AG08396 (cell line): ENCODE measurements at regions not wholly inside any gene's neighbourhood (a gene's known extent, or its start where the extent isn't known, plus 50 kb on each side); places are given as distances from the start of the nearest gene placed in this dataset.

Experiments used
- DNase-seq: peaks from one replicate; pipeline ENCODE4 v3.0.0; 2012; ENCODE audit warnings: low spot score, mixed read lengths

DNA sequence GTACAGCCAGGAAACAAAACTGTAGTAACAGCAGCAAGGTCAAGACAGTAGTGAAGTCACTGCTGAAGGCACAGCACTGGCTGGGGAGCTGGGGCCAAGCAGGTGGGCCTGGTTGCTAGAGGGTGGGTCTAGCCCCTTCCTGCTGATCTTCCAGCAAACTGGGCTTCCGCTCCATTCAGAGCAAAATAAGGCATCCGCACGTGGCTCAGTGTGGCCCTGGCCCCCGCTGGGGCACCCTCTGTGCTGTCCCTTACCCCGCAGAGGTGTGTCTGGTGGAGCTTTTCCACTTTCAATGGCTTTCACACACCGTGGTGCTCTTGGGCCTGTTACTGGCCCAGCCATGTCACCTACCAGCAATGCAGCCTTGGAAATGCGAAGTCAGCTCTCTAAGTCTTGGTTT lies 162.4 kb upstream of the B3GAT1 start:
- no peak for DNase-seq

GRCh38 chr11:134573857-134574256 lies 161.8 kb upstream of the B3GAT1 start:
- no peak for DNase-seq

GRCh38 chr11:134572741-134573675 lies 161.0 kb upstream of the B3GAT1 start:
- no peak for DNase-seq

DNA sequence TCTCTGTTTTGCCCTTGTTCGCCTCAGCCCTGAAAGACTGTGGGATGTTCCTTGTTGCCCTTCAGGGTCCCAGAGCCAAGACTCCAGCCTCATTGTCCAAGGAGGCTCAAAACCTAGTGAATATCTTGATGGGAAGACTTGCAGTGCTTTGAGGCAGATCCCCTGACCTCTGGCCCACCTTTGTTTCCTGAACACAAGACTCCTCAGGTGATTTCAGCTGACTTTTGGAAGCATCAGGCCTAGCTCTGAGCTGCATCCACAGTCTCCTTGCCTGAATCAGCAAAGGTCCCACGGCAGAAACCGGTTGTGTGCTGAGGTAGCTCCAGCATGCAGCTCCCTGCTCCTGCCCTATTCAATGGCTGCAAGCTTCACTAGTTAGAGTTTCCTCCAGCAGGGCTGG lies 159.3 kb upstream of the B3GAT1 start:
- no peak for DNase-seq

DNA sequence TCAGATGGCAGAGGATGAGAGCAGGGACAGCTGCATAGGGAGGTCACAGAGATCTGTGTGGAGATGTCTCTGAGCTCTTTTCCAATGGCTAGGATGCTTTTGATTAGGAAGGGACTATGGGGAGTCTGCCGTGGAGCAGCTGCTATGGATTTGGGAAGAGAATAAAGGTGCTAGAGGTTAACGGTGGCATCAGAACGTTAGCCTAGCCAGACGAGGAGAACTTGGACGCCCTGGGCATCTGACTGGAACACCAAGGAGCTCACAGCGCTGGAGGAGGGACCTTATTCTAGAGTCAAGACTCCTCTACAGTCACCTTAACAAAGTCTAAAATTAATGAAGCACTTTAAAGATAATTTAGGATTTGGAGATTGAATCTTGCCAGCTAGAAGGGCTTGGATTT lies 157.2 kb upstream of the B3GAT1 start:
- DNase-seq, result no peak

- no peak for DNase-seq
These were observed 154.3 kb upstream of the B3GAT1 start for GRCh38 chr11:134566311-134566710.

- DNase-seq, result no peak
These were observed 153.4 kb upstream of the B3GAT1 start for GRCh38 chr11:134565343-134565891.

DNA sequence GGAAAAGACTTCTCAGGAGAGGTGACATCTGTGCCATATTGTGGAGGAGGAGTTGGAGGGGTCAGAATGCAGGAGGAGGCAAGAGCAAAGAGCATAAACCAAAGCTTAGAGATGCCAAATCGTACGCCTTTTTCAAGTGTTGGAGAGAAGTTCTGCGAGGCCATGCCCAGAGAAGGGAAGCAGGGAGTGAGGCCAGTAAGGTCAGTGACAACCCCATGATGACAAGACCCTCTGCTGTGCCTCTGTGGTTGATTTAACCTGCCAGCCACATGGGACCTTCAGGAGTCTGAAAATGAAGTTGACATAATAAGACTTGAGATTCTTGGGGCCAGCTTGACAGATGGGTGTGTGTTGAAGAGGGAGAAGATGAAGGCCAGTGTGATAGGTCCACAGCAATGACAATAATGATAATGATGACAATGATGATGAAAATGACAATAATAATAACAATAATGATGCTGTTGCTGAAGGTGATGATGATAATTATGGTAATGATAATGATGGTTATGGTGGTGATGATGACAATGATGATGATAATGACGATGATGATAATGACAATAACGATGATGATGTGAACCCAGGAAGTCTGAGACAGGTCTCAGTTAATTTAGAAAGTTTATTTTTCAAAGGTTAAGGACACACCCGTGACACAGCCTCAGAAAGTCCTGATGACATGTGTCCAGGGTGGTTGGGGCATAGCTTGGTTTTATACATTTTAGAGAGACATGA lies 152.6 kb upstream of the B3GAT1 start:
- no peak for DNase-seq

DNA sequence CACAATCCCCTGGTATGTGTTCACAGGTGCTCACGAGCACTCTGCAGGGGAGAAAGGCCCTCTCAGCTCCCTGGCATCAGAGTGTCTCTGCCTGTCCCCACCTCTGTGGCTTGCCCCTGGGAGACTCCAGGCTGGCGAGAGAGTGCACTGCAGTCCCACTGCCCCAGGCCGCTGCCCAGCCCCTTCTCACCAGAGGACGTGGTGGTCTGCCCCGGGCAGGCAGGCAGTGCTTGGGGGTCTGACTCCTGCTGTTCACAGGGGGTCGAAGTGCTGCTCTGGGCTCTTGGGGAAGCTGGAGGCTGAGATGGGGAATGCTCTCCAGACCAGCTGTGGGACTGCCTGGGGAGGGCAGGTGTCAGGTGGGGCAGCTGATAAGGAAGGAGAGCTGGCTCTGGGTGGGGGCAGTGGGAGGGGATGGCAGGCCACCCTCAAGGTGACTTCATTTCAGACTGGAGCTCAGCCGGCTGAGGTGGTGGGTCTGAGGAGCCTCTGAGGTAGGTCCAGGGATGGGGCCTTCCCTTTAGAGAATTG lies 151.0 kb upstream of the B3GAT1 start:
- no peak for DNase-seq

GRCh38 chr11:134562196-134562595 lies 150.2 kb upstream of the B3GAT1 start:
- no peak for DNase-seq

DNA sequence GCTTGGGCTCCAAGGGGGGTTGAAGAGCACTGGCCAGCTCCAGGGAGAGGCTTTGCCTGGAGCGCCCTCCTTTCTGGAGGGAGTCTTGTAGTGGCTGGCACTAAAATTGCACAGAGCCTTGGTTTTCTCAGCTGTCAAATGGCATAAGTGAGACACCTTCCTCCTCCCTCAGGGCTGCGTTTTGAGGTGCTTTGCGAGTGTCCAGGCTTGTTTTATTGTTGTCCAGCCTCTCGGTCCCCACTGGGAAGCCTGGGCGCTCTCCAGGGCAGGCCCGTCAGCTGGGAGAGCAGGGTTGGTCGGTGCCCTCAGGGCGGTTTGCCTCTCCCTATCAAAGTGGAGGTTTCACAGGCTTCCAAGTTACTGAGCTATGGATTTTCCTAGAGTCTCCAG lies 149.3 kb upstream of the B3GAT1 start:
- no peak for DNase-seq

DNA sequence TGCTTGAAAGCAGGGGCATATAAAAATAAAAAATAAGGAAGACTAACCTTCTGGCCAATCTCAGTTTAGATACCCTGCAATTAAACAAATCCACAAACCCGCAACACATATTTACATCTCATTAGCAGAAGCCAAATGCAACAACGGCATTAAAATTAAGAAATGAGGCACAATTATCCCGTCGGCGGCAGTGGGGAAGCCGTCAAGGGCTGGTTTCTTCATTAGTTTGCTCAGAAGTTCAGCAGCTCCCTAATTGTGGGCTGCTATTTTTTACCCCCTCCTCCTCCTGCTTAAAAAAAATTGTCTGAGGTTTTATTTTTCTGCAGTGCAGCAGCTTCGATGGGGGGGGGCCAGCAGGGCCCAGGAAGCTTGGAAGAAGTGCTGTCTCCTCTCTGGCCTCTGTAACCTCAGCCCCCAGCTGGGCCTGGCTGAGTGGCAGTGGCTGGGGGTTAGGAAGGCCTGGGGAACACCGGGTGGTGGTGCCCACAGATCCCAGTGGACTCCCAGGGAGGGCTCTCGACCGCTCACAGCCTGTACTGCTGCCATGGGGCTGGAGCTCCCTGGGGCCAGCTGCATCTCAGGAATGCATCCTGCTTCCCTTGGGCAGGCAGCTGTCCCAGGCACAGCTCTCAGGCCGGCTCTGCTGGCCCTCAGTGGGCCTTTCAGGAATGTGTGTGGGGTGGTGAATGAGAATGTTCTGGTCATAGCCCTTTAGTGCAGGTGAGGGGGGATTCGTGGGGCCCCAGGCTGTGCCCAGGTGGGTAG lies 148.7 kb upstream of the B3GAT1 start:
- no peak for DNase-seq

- no peak for DNase-seq
These were observed 148.0 kb upstream of the B3GAT1 start for GRCh38 chr11:134560066-134560465.

DNA sequence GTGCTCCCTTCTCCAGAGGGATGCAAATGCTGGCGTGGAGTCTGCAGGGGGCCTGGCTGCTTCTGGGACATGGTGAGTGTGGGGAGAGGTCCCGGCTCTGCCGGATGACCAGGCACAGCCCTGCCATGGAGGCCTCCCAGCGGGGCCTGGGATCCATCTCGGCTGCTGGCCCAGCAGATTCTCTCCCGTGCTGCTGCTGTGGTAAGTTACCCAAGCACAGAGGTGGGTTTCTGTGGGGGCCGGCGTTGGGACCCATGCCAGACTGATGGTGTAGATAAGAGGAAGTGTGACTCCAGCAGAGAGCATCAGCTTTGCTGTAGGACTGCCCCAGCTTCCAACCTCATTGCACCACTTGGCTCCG lies 147.5 kb upstream of the B3GAT1 start:
- no peak for DNase-seq

DNA sequence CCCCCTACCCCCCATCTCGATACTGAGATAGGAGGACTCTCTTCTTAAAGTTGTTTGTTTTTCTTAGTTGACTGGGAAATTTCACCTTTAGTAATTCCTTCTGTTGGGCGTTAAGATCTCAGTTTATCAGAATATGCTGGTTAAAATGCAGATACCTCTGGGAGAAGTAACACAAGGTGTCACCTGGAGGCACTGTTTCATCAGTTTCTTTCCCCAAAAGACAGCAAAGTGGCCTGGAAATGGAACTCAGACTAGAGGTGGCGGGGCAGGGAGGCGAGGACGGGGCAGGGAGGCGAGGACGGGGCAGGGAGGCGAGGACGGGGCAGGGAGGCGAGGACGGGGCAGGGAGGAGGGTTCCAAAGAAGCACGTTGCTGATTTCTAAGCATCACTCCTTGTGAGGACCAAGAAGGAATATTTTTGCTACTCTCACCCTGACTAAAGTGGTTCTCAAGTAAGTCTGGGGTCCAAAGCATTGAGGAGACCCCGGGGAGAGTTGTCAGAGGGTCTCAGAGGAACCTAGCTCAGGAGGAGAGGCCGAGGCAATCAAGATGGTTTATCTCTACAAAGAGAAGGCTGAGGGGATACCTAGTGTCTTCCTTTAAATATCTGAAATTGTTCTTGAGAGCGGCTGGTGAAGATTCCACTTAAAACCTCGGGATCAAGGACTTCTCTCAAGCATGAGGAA lies 147.0 kb upstream of the B3GAT1 start:
- no peak for DNase-seq

- DNase-seq, result no peak
These were observed 146.3 kb upstream of the B3GAT1 start for GRCh38 chr11:134558258-134558835.

DNA sequence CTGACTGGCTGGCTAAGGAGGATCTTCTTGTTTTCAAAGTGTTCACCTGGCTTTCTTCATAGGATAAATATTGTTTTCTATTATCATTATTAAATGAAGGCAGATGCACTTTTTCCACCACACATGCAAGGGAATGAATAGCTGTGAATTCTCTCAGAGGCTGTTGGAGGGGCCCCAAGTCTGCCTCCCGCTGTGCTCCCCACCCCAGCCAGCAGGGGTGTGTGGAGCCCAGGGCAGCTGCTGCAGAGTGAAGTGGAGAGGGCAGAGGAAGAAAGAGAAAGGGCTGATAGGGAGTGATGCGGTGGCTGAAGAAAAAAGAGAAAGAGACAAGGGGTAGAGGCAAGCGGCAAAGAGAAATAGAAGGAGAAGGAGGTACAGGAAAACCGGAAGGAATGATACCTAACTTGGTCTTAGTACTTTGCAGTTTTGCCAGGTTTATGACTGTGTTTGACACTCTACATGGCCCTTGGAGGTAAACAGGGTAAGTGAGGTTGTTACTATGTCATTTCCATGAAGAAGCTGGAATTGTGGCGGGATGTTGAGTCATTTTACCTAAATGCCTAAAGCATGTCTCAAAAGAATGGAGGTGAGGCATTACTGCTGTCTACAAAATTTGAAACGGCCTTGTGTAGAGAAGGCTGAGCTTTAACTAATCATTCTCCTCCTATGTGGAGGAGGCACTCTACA lies 145.7 kb upstream of the B3GAT1 start:
- DNase-seq, result no peak

DNA sequence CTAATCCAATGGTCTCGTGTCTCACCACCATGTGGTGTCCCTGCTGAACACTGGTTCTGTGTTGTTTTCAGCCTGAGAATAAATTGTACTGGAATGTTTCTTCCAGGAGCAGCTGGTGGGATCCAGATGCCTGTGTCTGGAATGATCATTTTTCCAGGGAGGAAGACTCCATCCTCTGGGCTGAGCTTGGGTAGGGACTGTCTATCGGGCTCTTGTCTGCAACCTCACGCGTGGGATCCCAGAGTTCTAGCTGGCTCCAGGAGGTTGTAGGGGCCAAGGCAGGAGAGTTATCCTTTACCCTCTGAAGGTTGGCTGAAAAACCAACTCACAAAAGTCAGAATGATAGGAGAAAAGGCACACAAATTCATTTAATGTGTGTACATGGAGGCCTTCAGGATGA lies 144.1 kb upstream of the B3GAT1 start:
- DNase-seq, result no peak

DNA sequence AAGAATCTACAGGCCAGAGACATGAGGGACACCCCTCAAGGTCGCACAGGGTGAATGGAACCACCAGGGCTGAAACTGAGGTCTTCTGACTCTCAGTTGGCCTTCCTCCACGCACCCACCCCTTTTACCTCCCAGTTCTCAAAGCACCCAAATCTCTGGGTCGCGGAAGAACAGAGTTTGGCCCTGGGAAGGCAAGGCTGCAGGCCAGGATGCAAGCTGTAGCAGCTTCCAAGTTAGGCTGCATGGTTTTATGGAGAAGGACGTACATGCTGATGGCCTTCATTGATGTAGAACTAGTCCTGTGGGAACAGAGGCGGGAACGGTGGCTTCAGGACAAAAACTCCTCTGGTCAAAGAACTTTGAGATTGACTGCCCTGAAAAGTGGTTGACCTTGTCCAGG lies 143.5 kb upstream of the B3GAT1 start:
- no peak for DNase-seq

- DNase-seq, result no peak
These were observed 142.8 kb upstream of the B3GAT1 start for GRCh38 chr11:134554861-134555260.

DNA sequence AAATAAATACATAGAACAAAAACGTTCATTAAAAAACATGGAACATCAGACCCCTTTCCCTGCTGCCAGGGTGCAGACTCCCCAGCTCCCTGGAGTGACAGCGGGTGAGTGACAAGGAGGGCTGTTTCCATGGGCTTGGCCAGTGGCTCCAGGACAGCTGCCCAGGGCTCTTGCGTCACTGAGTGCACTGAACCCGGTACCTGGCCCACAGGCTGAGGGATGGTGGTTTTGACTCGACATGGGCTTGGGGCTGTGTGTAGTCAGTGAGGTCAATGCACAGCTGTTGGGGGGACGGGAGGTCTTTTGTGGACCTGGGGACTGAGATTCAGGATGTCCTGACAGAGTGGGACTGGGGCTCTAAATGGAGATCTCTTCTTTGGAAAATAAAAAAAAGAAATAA lies 142.1 kb upstream of the B3GAT1 start:
- no peak for DNase-seq
